Sigmoid colon (tissue), 6 donors: ENCODE measurements at regions not wholly inside any gene's neighbourhood (a gene's known extent, or its start where the extent isn't known, plus 50 kb on each side); places are given as distances from the start of the nearest gene placed in this dataset.

Experiments used
- DNase-seq: peaks from one replicate; pipeline ENCODE4 v3.0.0-alpha.2; 2019
- H3K27ac ChIP-seq, 4 donors: fragments of 200-600 bp; sonication (generic); one replicate each; pipeline ENCODE4 v1.5.1; 2016 to 2019; ENCODE audit warnings: mild to moderate bottlenecking in 1 of 4
- H3K27me3 ChIP-seq, 3 donors: fragments of 200-600 bp; sonication (generic); one replicate each; pipeline ENCODE4 v1.5.1; 2019; ENCODE audit warnings: mild to moderate bottlenecking in 1 of 3
- H3K36me3 ChIP-seq, 4 donors: fragments of 200-600 bp; sonication (generic); one replicate each; pipeline ENCODE4 v1.5.1; 2016 to 2019
- H3K4me1 ChIP-seq, 4 donors: fragments of 200-600 bp; sonication (generic); one replicate each; pipeline ENCODE4 v1.5.1; 2017 to 2019
- H3K4me3 ChIP-seq, 4 donors: fragments of 200-600 bp; sonication (generic); one replicate each; pipeline ENCODE4 v1.5.1; 2017 to 2019; ENCODE audit warnings: mild to moderate bottlenecking in 2 of 4, moderate library complexity in 1 of 4
- H3K9me3 ChIP-seq, 4 donors: fragments of 200-600 bp in 3 of 4; sonication (generic) in 3 of 4; one replicate each; pipeline versions ENCODE4 v1.5.1 to v1.6.1; 2013 to 2019
- CTCF ChIP-seq, 4 experiments: fragments of 450-650 bp in 3 of 4; fragments of 200-600 bp in 1 of 4; IDR thresholded peaks; one replicate each; pipeline ENCODE4 v1.5.1; 2016 to 2019; ENCODE audit warnings: antibody characterized with exemption in 4 of 4, mild to moderate bottlenecking in 3 of 4, moderate library complexity in 2 of 4
- EP300 ChIP-seq, 4 donors: sonication (generic); formaldehyde crosslinking; IDR thresholded peaks; one replicate each; pipeline ENCODE4 v1.6.1; 2017; ENCODE audit warnings: antibody characterized with exemption in 4 of 4
- POLR2A ChIP-seq, 2 donors: fragments of 450-650 bp; IDR thresholded peaks; one replicate each; pipeline ENCODE4 v1.6.1; 2016; ENCODE audit warnings: antibody characterized with exemption in 2 of 2, mild to moderate bottlenecking in 2 of 2, moderate library complexity in 2 of 2
- POLR2AphosphoS5 ChIP-seq, 4 donors: sonication (generic); formaldehyde crosslinking; IDR thresholded peaks; one replicate each; pipeline ENCODE4 v1.6.1; 2017; ENCODE audit warnings: antibody characterized with exemption in 4 of 4
- WGBS, 2 donors: extraction: QIAGEN DNeasy Blood & Tissue Kit; methylation state at CpG; one replicate each; pipeline ENCODE4 v1.1.7; 2013; 5-methylcytosine and 5-hydroxymethylcytosine counted together
- intact Hi-C: fragments of 100-400 bp; cut with DNase I; formaldehyde crosslinking; loops from one replicate; pipeline ENCODE4 v1.15.1; 2023
- donor health status: healthy with polysubstance abuse.
- donor health status: healthy.

GRCh38 chr14:89674936-89675335, 257.9 kb upstream of the FOXN3 start:
- H3K9me3 ChIP-seq: no peaks in the 10 kb centered on the region
- H3K27me3 ChIP-seq: no peaks in the 10 kb centered on the region
- H3K4me3 ChIP-seq: no peak overlapping the region
- intact Hi-C loops: no loop called here
- no peak overlapping the region for H3K27ac ChIP-seq
- TF ChIP-seq POLR2A (IDR thresholded peaks at IDR 0.05) (no peak), POLR2AphosphoS5 (IDR thresholded peaks at IDR 0.05) (no peak), EP300 (IDR thresholded peaks at IDR 0.05) (no peak), CTCF (IDR thresholded peaks at IDR 0.05) (no peak)
- 71 to 77% methylated on average over 1 of the region's 1 CpG for WGBS, 2 donors
- H3K4me1 ChIP-seq: no peaks in the 10 kb centered on the region
- no peak for DNase-seq
- no peaks in the 10 kb centered on the region for H3K36me3 ChIP-seq

GRCh38 chr14:89674240-89674639, 257.2 kb upstream of the FOXN3 start:
- no peak overlapping the region for H3K4me3 ChIP-seq
- intact Hi-C loops: no loop called here
- no peak for DNase-seq
- H3K27ac ChIP-seq: no peak overlapping the region
- no peak for TF ChIP-seq POLR2AphosphoS5 (IDR thresholded peaks at IDR 0.05)
- TF ChIP-seq POLR2A (IDR thresholded peaks at IDR 0.05): no peak
- TF ChIP-seq CTCF (IDR thresholded peaks at IDR 0.05): no peak
- TF ChIP-seq EP300 (IDR thresholded peaks at IDR 0.05): no peak
- no peaks in the 10 kb centered on the region for H3K36me3 ChIP-seq
- WGBS, 2 donors: 80 to 90% methylated on average over 1 of the region's 1 CpG
- H3K9me3 ChIP-seq: no peaks in the 10 kb centered on the region
- no peaks in the 10 kb centered on the region for H3K27me3 ChIP-seq
- no peaks in the 10 kb centered on the region for H3K4me1 ChIP-seq

- intact Hi-C loops: no loop called here
- TF ChIP-seq POLR2AphosphoS5 (IDR thresholded peaks at IDR 0.05): no peak
- TF ChIP-seq CTCF (IDR thresholded peaks at IDR 0.05): no peak
- TF ChIP-seq EP300 (IDR thresholded peaks at IDR 0.05): no peak
- no peak for TF ChIP-seq POLR2A (IDR thresholded peaks at IDR 0.05)
- DNase-seq: no peak
- no peak overlapping the region for H3K27ac ChIP-seq
- H3K27me3 ChIP-seq: no peaks in the 10 kb centered on the region
- no peaks in the 10 kb centered on the region for H3K4me1 ChIP-seq
- H3K4me3 ChIP-seq: no peak overlapping the region
- 16 to 58% methylated on average over 6 of the region's 6 CpGs for WGBS, 2 donors
- no peaks in the 10 kb centered on the region for H3K36me3 ChIP-seq
- no peaks in the 10 kb centered on the region for H3K9me3 ChIP-seq
Observed at GRCh38 chr14:89673512-89674225, 256.6 kb upstream of the FOXN3 start.

GRCh38 chr14:89672636-89673511, 255.8 kb upstream of the FOXN3 start:
- WGBS, 2 donors: 19 to 63% methylated on average over 17 of the region's 17 CpGs
- no peak overlapping the region for H3K4me3 ChIP-seq
- TF ChIP-seq POLR2AphosphoS5 (IDR thresholded peaks at IDR 0.05): no peak
- TF ChIP-seq EP300 (IDR thresholded peaks at IDR 0.05): no peak
- no peak for TF ChIP-seq POLR2A (IDR thresholded peaks at IDR 0.05)
- TF ChIP-seq CTCF (IDR thresholded peaks at IDR 0.05): no peak
- H3K4me1 ChIP-seq: no peaks in the 10 kb centered on the region
- no peak for DNase-seq
- no peaks in the 10 kb centered on the region for H3K27me3 ChIP-seq
- intact Hi-C loops: no loop called here
- no peaks in the 10 kb centered on the region for H3K9me3 ChIP-seq
- H3K27ac ChIP-seq: no peak overlapping the region
- no peaks in the 10 kb centered on the region for H3K36me3 ChIP-seq
